SU-DHL-6 (cell line): ENCODE measurements at regions not wholly inside any gene's neighbourhood (a gene's known extent, or its start where the extent isn't known, plus 50 kb on each side); places are given as distances from the start of the nearest gene placed in this dataset.

Experiments used
- CTCF ChIP-seq: fragments of 200-600 bp; sonication (generic); IDR thresholded peaks from one replicate; pipeline ENCODE4 v1.5.1; 2017; ENCODE audit warnings: antibody characterized with exemption, mild to moderate bottlenecking, low read length, moderate library complexity; ENCODE audit not compliant: insufficient read depth, poor library complexity, severe bottlenecking
- EZH2phosphoT487 ChIP-seq: fragments of 200-600 bp; sonication (generic), shearing (Covaris generic); conservative IDR thresholded peaks from 2 replicates; pipeline ENCODE4 v1.6.1; 2018; ENCODE audit warnings: mild to moderate bottlenecking, antibody characterized with exemption, low read length, moderate library complexity, mixed read lengths

- no peak for TF ChIP-seq CTCF
- no peak for TF ChIP-seq EZH2phosphoT487
Measured at GRCh38 chr15:93209690-93210445, 120.9 kb upstream of the RGMA start.
